RWPE1 (cell line): ENCODE measurements at regions not wholly inside any gene's neighbourhood (a gene's known extent, or its start where the extent isn't known, plus 50 kb on each side); places are given as distances from the start of the nearest gene placed in this dataset.
A peak's percentile ranks its signal among the peaks of the same experiment; 100 is the strongest.

ENCODE experiments used
- CTCF ChIA-PET: fragments of 350-600 bp; sonication (Branson Sonifier 250); formaldehyde crosslinking; extraction: SDS; loops from one replicate; lab custom pipeline; 2021; lab: Yijun Ruan, JAX
- POLR2A ChIA-PET: fragments of 400-600 bp; formaldehyde crosslinking; extraction: SDS; loops from one replicate; lab custom pipeline; 2020; ENCODE audit warnings: antibody characterized with exemption; ENCODE audit not compliant: low non-redundant PET; lab: Yijun Ruan, JAX
- DNase-seq: peaks from one replicate; pipeline ENCODE4 v3.0.0; 2012; ENCODE audit warnings: low spot score
- H3K27ac ChIP-seq: fragments of 450-650 bp; 2 replicates; pipeline ENCODE4 v1.5.1; 2017
- TF ChIP-seq, protein P1 (sequence below): fragments of 450-650 bp; conservative IDR thresholded peaks from 2 replicates; pipeline ENCODE4 v1.5.1; 2017; ENCODE audit warnings: low read depth, mild to moderate bottlenecking

DNA sequence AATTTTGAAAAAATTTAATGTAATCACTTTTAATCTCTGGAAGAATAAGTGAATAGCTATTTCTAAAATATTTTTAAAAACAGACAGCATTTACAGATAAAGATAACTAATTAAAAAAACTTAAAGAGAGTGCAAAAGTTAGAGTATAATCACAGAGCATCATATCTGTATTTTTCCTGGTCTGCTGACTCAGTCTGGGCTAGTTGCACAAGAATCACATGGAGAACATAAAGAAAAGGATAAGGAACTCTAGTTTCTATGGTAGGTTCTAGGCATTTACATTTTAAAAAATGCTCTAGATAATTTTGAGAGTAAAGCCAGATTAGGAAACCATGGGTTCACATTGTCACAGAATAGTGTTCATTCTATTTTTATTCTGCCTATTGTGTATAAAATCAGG, 347.4 kb downstream of the PSAT1 start:
- DNase-seq: no peak
- ChIA-PET POLR2A (no interaction called here), CTCF (no interaction called here)
- H3K27ac ChIP-seq: no peak overlapping the region
- TF ChIP-seq, protein P1, sequence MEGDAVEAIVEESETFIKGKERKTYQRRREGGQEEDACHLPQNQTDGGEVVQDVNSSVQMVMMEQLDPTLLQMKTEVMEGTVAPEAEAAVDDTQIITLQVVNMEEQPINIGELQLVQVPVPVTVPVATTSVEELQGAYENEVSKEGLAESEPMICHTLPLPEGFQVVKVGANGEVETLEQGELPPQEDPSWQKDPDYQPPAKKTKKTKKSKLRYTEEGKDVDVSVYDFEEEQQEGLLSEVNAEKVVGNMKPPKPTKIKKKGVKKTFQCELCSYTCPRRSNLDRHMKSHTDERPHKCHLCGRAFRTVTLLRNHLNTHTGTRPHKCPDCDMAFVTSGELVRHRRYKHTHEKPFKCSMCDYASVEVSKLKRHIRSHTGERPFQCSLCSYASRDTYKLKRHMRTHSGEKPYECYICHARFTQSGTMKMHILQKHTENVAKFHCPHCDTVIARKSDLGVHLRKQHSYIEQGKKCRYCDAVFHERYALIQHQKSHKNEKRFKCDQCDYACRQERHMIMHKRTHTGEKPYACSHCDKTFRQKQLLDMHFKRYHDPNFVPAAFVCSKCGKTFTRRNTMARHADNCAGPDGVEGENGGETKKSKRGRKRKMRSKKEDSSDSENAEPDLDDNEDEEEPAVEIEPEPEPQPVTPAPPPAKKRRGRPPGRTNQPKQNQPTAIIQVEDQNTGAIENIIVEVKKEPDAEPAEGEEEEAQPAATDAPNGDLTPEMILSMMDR: no peak

DNA sequence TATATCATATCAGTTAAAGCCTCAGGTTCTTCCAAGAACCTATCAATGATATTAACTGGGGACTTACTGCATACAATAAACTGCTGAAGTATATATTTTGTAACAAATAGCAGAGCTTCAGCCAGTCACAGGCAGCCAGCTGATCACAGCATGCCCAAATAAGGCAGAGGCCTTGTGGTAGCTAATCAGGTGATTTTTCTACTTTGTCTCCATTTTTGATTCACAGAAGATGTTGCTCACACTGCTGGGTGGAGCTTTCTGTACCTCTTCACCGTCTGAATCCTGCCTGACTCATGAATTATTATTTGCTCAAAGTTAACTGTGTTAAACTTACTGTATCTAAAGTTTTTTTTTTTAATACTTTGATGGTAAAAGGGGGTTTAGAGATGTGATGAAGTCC, 357.4 kb downstream of the PSAT1 start:
- ChIA-PET CTCF (no interaction called here), POLR2A (interaction anchor here (0.7 kb wide), 1 partner anchor 163 kb away, joined by 3 read pairs; no protein-coding TSS in a partner anchor)
- DNase-seq: no peak
- no peak overlapping the region for H3K27ac ChIP-seq
- TF ChIP-seq, protein P1: no peak

DNA sequence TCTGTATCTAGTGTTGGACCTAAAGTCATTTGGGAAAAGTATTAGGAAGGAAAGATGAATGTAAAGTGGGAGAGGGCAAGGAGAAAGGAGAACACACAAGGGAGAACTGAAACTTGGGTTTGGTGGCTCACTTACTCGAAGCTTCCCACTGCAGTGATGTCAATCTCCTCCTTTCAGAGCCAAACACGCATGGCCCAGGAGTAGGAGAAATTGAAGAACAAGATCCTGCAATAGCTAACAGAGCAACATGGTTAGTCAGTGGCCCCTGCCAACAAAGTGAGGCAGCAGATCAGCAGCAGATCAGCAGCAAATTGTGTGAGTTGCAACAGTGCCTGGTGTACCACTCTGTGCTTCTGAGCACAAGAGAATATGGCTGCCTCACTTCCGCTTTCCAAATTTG, 366.4 kb downstream of the PSAT1 start:
- TF ChIP-seq, protein P1: no peak
- POLR2A ChIA-PET: no interaction called here
- DNase-seq: no peak
- no peak overlapping the region for H3K27ac ChIP-seq
- CTCF ChIA-PET: no interaction called here

DNA sequence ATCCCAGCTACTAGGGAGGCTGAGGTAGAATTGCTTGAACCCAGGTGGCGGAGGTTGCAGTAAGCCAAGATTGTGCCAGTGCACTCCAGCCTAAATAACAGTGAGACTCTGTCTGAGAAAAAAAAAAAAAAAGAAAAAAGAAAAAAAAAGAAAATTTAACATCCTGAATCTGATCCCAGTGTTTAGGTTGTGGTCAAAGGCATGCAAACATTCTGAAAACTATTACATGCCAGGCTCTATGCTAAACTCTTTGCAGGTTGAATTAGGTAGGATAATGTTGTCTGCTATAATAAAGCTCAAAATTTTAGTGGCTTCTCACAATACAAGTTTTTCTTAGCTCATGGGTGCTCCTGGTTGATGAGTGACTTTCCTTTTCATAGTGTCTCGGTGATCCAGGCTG, 367.4 kb downstream of the PSAT1 start:
- CTCF ChIA-PET: no interaction called here
- TF ChIP-seq, protein P1: no peak
- POLR2A ChIA-PET: interaction anchor here (0.7 kb wide), 1 partner anchor 1987 kb away, joined by 5 read pairs; no protein-coding TSS in a partner anchor
- H3K27ac ChIP-seq: no peak overlapping the region
- no peak for DNase-seq

DNA sequence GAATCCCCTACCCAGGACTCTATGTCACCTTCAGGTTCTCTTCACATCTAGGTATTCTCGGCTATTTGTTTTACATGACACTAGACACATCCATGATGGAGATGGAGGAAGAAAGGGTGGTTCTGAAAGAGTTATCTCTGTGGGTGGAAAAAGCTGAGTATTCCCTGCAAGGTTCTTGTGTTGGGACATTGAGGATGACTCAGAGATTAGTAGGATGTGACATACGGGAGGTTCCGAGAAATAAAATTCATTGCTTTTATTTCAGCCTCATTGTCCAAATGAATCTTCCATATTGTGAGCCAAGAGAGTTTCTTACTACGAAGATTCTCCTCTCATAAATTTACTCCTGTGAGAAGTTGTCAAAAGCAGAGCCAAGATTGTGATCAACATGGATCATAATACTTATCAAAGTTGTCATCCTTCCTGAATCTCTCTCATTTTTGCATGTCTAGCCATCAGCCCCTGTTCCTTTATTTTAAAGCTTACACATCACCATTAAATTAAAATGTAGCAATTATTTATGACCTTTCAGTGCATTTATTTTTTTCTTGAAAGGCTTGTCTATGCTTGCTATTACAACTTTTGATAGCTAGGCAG, 370.0 kb downstream of the PSAT1 start:
- DNase-seq: no peak
- CTCF ChIA-PET: no interaction called here
- H3K27ac ChIP-seq: no peak overlapping the region
- POLR2A ChIA-PET: no interaction called here
- TF ChIP-seq, protein P1: no peak

- DNase-seq: peak; percentile 79
- ChIA-PET POLR2A (no interaction called here), CTCF (interaction anchor here (0.7 kb wide), 1 partner anchor 1907 kb away, joined by 3 read pairs; no protein-coding TSS in a partner anchor)
- TF ChIP-seq, protein P1: no peak
- no peak overlapping the region for H3K27ac ChIP-seq
These were observed 371.4 kb downstream of the PSAT1 start for GRCh38 chr9:78668148-78668832.
